CD4-positive, CD25-positive, alpha-beta regulatory T cell (primary cell): ENCODE measurements at regions not wholly inside any gene's neighbourhood (a gene's known extent, or its start where the extent isn't known, plus 50 kb on each side); places are given as distances from the start of the nearest gene placed in this dataset.
A peak's percentile ranks its signal among the peaks of the same experiment; 100 is the strongest.
"Not testable (repeated sequence)": the region's sequence is repeated elsewhere in the genome, so short reads cannot be mapped to it uniquely, and the experiment has no call there.

ENCODE experiments used
- ATAC-seq, 2 donors: fragments of 150-1000 bp; cut with Tn5 transposase; one replicate each; pipeline ENCODE4 v1.10.0; 2021; ENCODE audit warnings: low read depth in 2 of 2, moderate number of reproducible peaks in 2 of 2, moderate library complexity in 1 of 2
- DNase-seq, 3 donors: peaks; one replicate each; pipeline versions ENCODE4 v3.0.0 to v3.0.0-alpha.2; 2012 to 2022; ENCODE audit warnings: mixed read lengths in 1 of 3
- H3K27ac ChIP-seq: one replicate; pipeline ENCODE4 v1.7.0; 2013; ENCODE audit warnings: mild to moderate bottlenecking, low read length; ENCODE audit not compliant: insufficient read depth, poor library complexity, severe bottlenecking
- H3K27me3 ChIP-seq: one replicate; pipeline ENCODE4 v1.7.0; 2013; ENCODE audit warnings: low read length; ENCODE audit not compliant: control insufficient read depth, insufficient read depth
- H3K36me3 ChIP-seq: one replicate; pipeline ENCODE4 v1.7.0; 2013; ENCODE audit warnings: mild to moderate bottlenecking, low read length, moderate library complexity; ENCODE audit not compliant: control insufficient read depth, insufficient read depth
- H3K4me1 ChIP-seq: 2 replicates; pipeline ENCODE4 v1.7.0; 2013; ENCODE audit warnings: mild to moderate bottlenecking, low read length; ENCODE audit not compliant: insufficient read depth, control insufficient read depth, poor library complexity, severe bottlenecking
- H3K4me3 ChIP-seq: one replicate; pipeline ENCODE4 v1.7.0; 2013; ENCODE audit warnings: low read depth, mild to moderate bottlenecking, low read length, moderate library complexity
- H3K9me3 ChIP-seq, 2 experiments: 1 replicate in 1 of 2; 2 replicates in 1 of 2; pipeline ENCODE4 v1.7.0; 2013; ENCODE audit warnings: low read length in 2 of 2, mild to moderate bottlenecking in 1 of 2, moderate library complexity in 1 of 2; ENCODE audit not compliant: control insufficient read depth in 2 of 2
- H3K27ac Mint-ChIP-seq, 3 donors: one replicate each; pipeline ENCODE4 v1.8.0; 2020 to 2022; ENCODE audit warnings: mild to moderate bottlenecking in 3 of 3, mixed read lengths in 3 of 3, moderate library complexity in 2 of 3
- H3K27me3 Mint-ChIP-seq: one replicate; pipeline ENCODE4 v1.8.0; 2022; ENCODE audit warnings: mild to moderate bottlenecking, mixed read lengths
- H3K36me3 Mint-ChIP-seq: one replicate; pipeline ENCODE4 v1.8.0; 2020; ENCODE audit warnings: mixed read lengths
- H3K4me1 Mint-ChIP-seq, 4 donors: one replicate each; pipeline ENCODE4 v1.8.0; 2020 to 2022; ENCODE audit warnings: mixed read lengths in 4 of 4, mild to moderate bottlenecking in 1 of 4
- H3K4me3 Mint-ChIP-seq, 4 donors: one replicate each; pipeline ENCODE4 v1.8.0; 2020 to 2022; ENCODE audit warnings: mild to moderate bottlenecking in 4 of 4, mixed read lengths in 4 of 4, moderate library complexity in 3 of 4
- H3K9me3 Mint-ChIP-seq, 7 donors: one replicate each; pipeline ENCODE4 v1.8.0; 2020 to 2022; ENCODE audit warnings: mixed read lengths in 7 of 7, mild to moderate bottlenecking in 3 of 7, moderate library complexity in 2 of 7

- peaks cover 0 to 2% of the 10 kb centered on the region in 2 experiments for H3K9me3 ChIP-seq
- no peak overlapping the region for H3K27ac ChIP-seq
- no peaks in the 10 kb centered on the region for H3K36me3 ChIP-seq
- Mint-ChIP-seq H3K4me3 (no peak overlapping the region), H3K9me3 (peaks cover 0 to 3% (median 0%) of the 10 kb centered on the region in 7 donors), H3K27me3 (no peaks in the 10 kb centered on the region), H3K36me3 (no peaks in the 10 kb centered on the region), H3K4me1 (no peaks in the 10 kb centered on the region), H3K27ac (no peak overlapping the region)
- H3K27me3 ChIP-seq, result no peaks in the 10 kb centered on the region
- no peak for DNase-seq
- no peaks in the 10 kb centered on the region for H3K4me1 ChIP-seq
- ATAC-seq, result no peak
- H3K4me3 ChIP-seq, result no peak overlapping the region
Measured at GRCh38 chrX:27321632-27322031, 141.5 kb downstream of the PPP4R3C start.

DNA sequence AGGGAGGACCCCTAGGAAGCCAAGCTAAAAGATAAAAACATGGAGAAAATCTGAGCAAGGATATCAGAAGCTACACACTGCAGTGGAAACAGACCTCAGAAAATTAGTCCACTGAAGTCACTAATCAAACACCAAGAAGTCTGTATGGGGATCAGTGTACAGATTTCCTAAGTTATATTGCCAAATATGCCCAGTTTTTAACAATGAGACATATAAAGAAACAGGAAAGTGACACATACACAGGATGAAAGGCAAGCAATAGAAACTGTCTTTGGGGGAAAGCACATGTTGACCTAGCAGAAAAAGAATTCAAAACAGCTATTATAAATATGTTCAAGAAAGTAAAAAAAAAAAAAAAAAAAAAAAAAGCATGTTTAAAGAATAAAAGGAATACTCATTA is 153.7 kb downstream of the PPP4R3C start:
- no peaks in the 10 kb centered on the region for H3K36me3 Mint-ChIP-seq
- H3K36me3 ChIP-seq, result no peaks in the 10 kb centered on the region
- H3K4me1 Mint-ChIP-seq, result no peaks in the 10 kb centered on the region
- DNase-seq (no peak), ATAC-seq (no peak)
- no peaks in the 10 kb centered on the region for H3K4me1 ChIP-seq
- H3K4me3 ChIP-seq, result no peak overlapping the region
- H3K9me3 ChIP-seq, result no peaks in the 10 kb centered on the region
- no peak overlapping the region for H3K27ac ChIP-seq
- peaks cover 0 to 10% (median 4%) of the 10 kb centered on the region in 7 donors for H3K9me3 Mint-ChIP-seq
- H3K27me3 ChIP-seq, result no peaks in the 10 kb centered on the region
- H3K27me3 Mint-ChIP-seq, result no peaks in the 10 kb centered on the region
- H3K27ac Mint-ChIP-seq, result no peak overlapping the region
- no peak overlapping the region for H3K4me3 Mint-ChIP-seq

- Histone ChIP-seq H3K9me3 (no peaks in the 10 kb centered on the region), H3K36me3 (no peaks in the 10 kb centered on the region), H3K27me3 (no peaks in the 10 kb centered on the region), H3K4me1 (no peaks in the 10 kb centered on the region), H3K27ac (no peak overlapping the region), H3K4me3 (no peak overlapping the region)
- H3K27ac Mint-ChIP-seq, result no peak overlapping the region
- DNase-seq, result no peak
- no peak for ATAC-seq
- H3K9me3 Mint-ChIP-seq, result peaks cover 0 to 14% (median 5%) of the 10 kb centered on the region in 7 donors
- H3K4me3 Mint-ChIP-seq, result no peak overlapping the region
- no peaks in the 10 kb centered on the region for H3K36me3 Mint-ChIP-seq
- H3K4me1 Mint-ChIP-seq, result no peaks in the 10 kb centered on the region
- no peaks in the 10 kb centered on the region for H3K27me3 Mint-ChIP-seq
Measured at GRCh38 chrX:27307546-27307945, 155.6 kb downstream of the PPP4R3C start.

DNA sequence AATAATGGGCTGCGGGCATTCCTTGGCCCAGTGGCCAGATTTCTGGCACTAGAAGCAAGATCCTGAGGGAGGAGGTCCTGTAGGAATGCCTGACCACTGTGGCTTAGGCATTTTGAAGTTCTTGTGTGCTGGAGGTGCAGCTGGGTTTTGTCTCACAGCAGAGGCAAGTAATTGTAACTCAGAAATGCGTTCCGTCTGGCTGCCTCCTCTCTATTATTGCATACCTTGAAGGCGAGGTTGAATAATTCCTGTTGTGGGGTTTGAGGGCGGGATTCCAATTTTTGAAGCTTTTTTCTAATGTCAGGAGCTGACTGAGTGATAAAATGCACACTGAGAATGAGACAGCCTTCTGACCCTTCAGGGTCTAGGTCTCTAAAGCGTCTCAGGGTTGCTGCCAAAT is 170.6 kb downstream of the PPP4R3C start:
- H3K4me3 Mint-ChIP-seq, H3K27ac ChIP-seq, DNase-seq, H3K27me3 ChIP-seq, H3K36me3 Mint-ChIP-seq, H3K4me1 Mint-ChIP-seq, H3K27ac Mint-ChIP-seq, H3K4me1 ChIP-seq, H3K9me3 ChIP-seq, H3K36me3 ChIP-seq, H3K27me3 Mint-ChIP-seq, H3K4me3 ChIP-seq, H3K9me3 Mint-ChIP-seq, ATAC-seq: not testable (repeated sequence)

GRCh38 chrX:27276751-27277150 is 186.4 kb downstream of the PPP4R3C start:
- no peaks in the 10 kb centered on the region for H3K9me3 ChIP-seq
- H3K36me3 ChIP-seq, result no peaks in the 10 kb centered on the region
- no peaks in the 10 kb centered on the region for H3K27me3 ChIP-seq
- no peak overlapping the region for H3K4me3 Mint-ChIP-seq
- H3K4me1 ChIP-seq, result no peaks in the 10 kb centered on the region
- DNase-seq (no peak), ATAC-seq (no peak)
- no peaks in the 10 kb centered on the region for H3K4me1 Mint-ChIP-seq
- H3K27ac ChIP-seq, result no peak overlapping the region
- H3K27me3 Mint-ChIP-seq, result no peaks in the 10 kb centered on the region
- H3K27ac Mint-ChIP-seq, result no peak overlapping the region
- H3K36me3 Mint-ChIP-seq, result no peaks in the 10 kb centered on the region
- no peak overlapping the region for H3K4me3 ChIP-seq
- peaks cover 0 to 9% (median 0%) of the 10 kb centered on the region in 7 donors for H3K9me3 Mint-ChIP-seq

DNA sequence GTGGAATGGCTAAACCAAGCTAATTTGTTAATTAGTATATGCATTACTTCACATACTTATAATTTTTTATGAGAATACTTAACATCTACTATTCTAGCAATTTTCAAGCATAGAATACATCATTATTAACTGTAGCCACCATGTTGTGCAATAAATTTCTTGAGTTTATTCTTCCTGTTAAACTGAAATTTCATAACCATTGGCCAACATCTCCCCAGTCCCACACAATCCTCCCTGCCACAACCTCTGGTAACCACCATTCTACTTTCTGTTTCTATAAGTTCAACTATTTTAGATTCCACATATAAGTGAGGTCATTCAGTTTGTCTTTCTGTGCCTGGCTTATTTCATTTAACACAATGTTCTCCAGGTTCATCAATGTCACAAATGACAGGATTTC is 208.5 kb downstream of the PPP4R3C start:
- H3K36me3 Mint-ChIP-seq, result no peaks in the 10 kb centered on the region
- peak overlapping the region in 1 of 3 donors; percentile 38 for H3K27ac Mint-ChIP-seq
- ATAC-seq, result no peak
- Histone ChIP-seq H3K4me3 (no peak overlapping the region), H3K27ac (no peak overlapping the region), H3K27me3 (no peaks in the 10 kb centered on the region), H3K4me1 (no peaks in the 10 kb centered on the region), H3K9me3 (no peaks in the 10 kb centered on the region), H3K36me3 (no peaks in the 10 kb centered on the region)
- peaks cover 0 to 3% (median 0%) of the 10 kb centered on the region in 7 donors for H3K9me3 Mint-ChIP-seq
- no peaks in the 10 kb centered on the region for H3K27me3 Mint-ChIP-seq
- H3K4me3 Mint-ChIP-seq, result no peak overlapping the region
- H3K4me1 Mint-ChIP-seq, result no peaks in the 10 kb centered on the region
- no peak for DNase-seq

DNA sequence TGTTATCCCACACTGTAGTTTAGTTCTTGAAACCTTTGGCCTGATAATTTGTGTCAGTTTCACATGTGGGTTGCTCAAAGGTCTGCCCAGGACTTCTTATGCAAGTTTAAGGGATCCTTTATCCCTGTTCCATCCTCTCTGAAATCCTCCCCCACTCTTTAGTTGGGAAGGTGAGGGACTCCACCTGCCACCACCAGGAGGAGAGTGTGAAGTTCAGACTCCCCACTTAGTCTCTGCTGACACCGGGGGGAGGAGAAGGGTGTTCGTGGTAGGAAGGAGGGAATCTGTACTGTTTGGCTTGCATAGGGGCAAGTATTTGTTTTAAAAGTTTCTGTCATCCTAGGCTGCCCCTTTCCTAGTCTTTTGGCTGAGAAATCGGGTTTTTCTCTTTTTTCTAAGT is 211.8 kb downstream of the PPP4R3C start:
- Mint-ChIP-seq H3K36me3 (no peaks in the 10 kb centered on the region), H3K4me3 (no peak overlapping the region), H3K27me3 (no peaks in the 10 kb centered on the region), H3K27ac (no peak overlapping the region), H3K4me1 (no peaks in the 10 kb centered on the region), H3K9me3 (peaks cover 0 to 4% (median 0%) of the 10 kb centered on the region in 7 donors)
- DNase-seq (no peak), ATAC-seq (no peak)
- Histone ChIP-seq H3K4me3 (no peak overlapping the region), H3K4me1 (no peaks in the 10 kb centered on the region), H3K27ac (no peak overlapping the region), H3K27me3 (no peaks in the 10 kb centered on the region), H3K36me3 (no peaks in the 10 kb centered on the region), H3K9me3 (no peaks in the 10 kb centered on the region)

DNA sequence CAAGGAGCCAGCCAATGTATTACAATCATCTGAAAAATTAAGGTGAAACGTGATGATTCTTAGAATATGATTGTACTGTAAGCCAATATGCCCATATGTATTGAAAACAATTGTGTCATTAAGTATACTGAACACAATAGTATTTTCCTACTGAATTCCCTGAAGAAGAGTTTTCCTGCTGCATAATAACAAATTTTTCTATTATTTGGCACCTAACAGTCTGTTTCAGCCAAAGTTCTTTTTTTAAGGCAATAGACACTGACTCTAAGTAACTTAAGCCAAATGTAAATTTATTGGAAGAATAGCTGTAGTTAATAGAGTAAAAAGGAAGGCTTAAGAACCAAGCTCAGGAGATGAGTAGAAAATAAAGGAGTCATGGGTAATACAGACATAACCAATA is 220.6 kb downstream of the PPP4R3C start:
- H3K9me3 Mint-ChIP-seq, result peaks cover 0 to 14% (median 4%) of the 10 kb centered on the region in 7 donors
- no peak overlapping the region for H3K27ac Mint-ChIP-seq
- no peaks in the 10 kb centered on the region for H3K4me1 ChIP-seq
- ATAC-seq (no peak), DNase-seq (no peak)
- no peak overlapping the region for H3K27ac ChIP-seq
- no peak overlapping the region for H3K4me3 Mint-ChIP-seq
- H3K9me3 ChIP-seq, result no peaks in the 10 kb centered on the region
- H3K27me3 ChIP-seq, result no peaks in the 10 kb centered on the region
- H3K36me3 ChIP-seq, result no peaks in the 10 kb centered on the region
- no peaks in the 10 kb centered on the region for H3K4me1 Mint-ChIP-seq
- H3K36me3 Mint-ChIP-seq, result no peaks in the 10 kb centered on the region
- no peak overlapping the region for H3K4me3 ChIP-seq
- no peaks in the 10 kb centered on the region for H3K27me3 Mint-ChIP-seq
